HG02763 (cell line): ENCODE measurements at regions not wholly inside any gene's neighbourhood (a gene's known extent, or its start where the extent isn't known, plus 50 kb on each side); places are given as distances from the start of the nearest gene placed in this dataset.
"Not testable (repeated sequence)": the region's sequence is repeated elsewhere in the genome, so short reads cannot be mapped to it uniquely, and the experiment has no call there.

ENCODE experiments used
- ATAC-seq: cut with Tn5 transposase; IDR thresholded peaks from one replicate; pipeline ENCODE4 v1.9.1; 2021; ENCODE audit warnings: mild to moderate bottlenecking, moderate library complexity; ENCODE audit not compliant: unreplicated experiment

GRCh38 chr6:139895205-139895793 is 520.9 kb upstream of the CITED2 start:
- ATAC-seq = no peak

GRCh38 chr6:139894271-139894670 is 519.8 kb upstream of the CITED2 start:
- no peak for ATAC-seq

- ATAC-seq = no peak
Observed at GRCh38 chr6:139891471-139891870, 517.0 kb upstream of the CITED2 start.

GRCh38 chr6:139888681-139889122 is 514.3 kb upstream of the CITED2 start:
- no peak for ATAC-seq

GRCh38 chr6:139887275-139887674 is 512.8 kb upstream of the CITED2 start:
- no peak for ATAC-seq

GRCh38 chr6:139886396-139886795 is 511.9 kb upstream of the CITED2 start:
- no peak for ATAC-seq

- ATAC-seq = no peak
Observed at GRCh38 chr6:139885909-139886308, 511.5 kb upstream of the CITED2 start.

- no peak for ATAC-seq
Observed at GRCh38 chr6:139883776-139884175, 509.3 kb upstream of the CITED2 start.

- ATAC-seq = no peak
Observed at GRCh38 chr6:139882977-139883728, 508.7 kb upstream of the CITED2 start.

- ATAC-seq = no peak
Observed at GRCh38 chr6:139882234-139882633, 507.8 kb upstream of the CITED2 start.

- peak; percentile 60 for ATAC-seq
Observed at GRCh38 chr6:139881728-139882211, 507.3 kb upstream of the CITED2 start.

GRCh38 chr6:139881236-139881635 is 506.8 kb upstream of the CITED2 start:
- no peak for ATAC-seq

GRCh38 chr6:139879823-139880356 is 505.4 kb upstream of the CITED2 start:
- no peak for ATAC-seq

GRCh38 chr6:139879241-139879640 is 504.8 kb upstream of the CITED2 start:
- not testable (repeated sequence) for ATAC-seq

- ATAC-seq = no peak
Observed at GRCh38 chr6:139877828-139878405, 503.5 kb upstream of the CITED2 start.

GRCh38 chr6:139872665-139873064 is 498.2 kb upstream of the CITED2 start:
- ATAC-seq = no peak

- no peak for ATAC-seq
Observed at GRCh38 chr6:139871803-139872510, 497.5 kb upstream of the CITED2 start.

- ATAC-seq = no peak
Observed at GRCh38 chr6:139871165-139871710, 496.8 kb upstream of the CITED2 start.

GRCh38 chr6:139868576-139868975 is 494.1 kb upstream of the CITED2 start:
- no peak for ATAC-seq

- ATAC-seq = no peak
Observed at GRCh38 chr6:139863964-139864363, 489.5 kb upstream of the CITED2 start.

- no peak for ATAC-seq
Observed at GRCh38 chr6:139863346-139863745, 488.9 kb upstream of the CITED2 start.
